Pulmonary artery endothelial cell (primary cell): ENCODE measurements at regions not wholly inside any gene's neighbourhood (a gene's known extent, or its start where the extent isn't known, plus 50 kb on each side); places are given as distances from the start of the nearest gene placed in this dataset.
"Not testable (repeated sequence)": the region's sequence is repeated elsewhere in the genome, so short reads cannot be mapped to it uniquely, and the experiment has no call there.

Experiments used
- DNase-seq: peaks from one replicate; pipeline ENCODE4 v3.0.0-alpha.2; 2011; ENCODE audit warnings: low read depth, low spot score

DNA sequence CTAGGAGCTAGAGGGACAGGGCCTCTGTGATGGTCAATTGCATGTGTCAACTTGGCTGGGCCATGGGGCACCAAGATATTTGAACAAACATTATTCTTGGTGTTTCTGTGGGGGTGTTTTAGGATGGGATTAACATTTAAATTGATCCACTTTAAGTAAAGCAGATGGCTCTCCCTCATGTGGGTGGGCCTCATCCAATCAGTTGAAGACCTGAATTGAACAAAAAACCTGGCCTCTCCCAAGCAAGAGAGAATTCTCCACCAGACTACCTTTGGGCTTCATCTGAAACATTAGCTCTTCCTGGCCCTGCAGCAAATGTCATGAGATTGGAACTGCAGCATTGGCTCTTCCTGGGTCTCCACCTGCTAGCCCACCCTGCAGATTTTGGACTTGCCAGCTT, 207.1 kb upstream of the ATP6AP2 start:
- DNase-seq, result no peak

- no peak for DNase-seq
Observed at GRCh38 chrX:40373025-40373424, 207.7 kb upstream of the ATP6AP2 start.

- no peak for DNase-seq
Observed at GRCh38 chrX:40371376-40371775, 209.4 kb upstream of the ATP6AP2 start.

DNA sequence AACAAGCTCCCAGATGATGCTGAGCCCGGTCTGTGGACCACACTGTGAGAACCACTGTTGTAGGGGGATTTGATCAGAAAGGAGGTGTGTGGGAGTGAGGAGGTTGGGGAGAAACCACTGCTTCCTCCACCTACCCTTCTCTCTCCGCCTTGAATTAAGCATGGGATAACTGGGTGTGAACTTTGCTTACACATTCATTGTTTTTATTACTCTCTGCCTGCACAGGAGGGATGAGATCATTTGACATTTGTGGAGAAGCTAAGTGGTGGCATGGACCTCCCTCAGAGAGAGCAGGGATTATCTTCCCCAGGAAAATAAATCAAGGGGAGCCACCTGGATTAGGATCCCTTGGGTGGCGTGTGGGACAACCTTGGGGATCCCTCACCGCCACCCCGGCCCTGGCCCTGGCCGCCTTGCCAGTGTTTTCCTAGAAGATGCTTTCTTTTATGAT, 212.1 kb upstream of the ATP6AP2 start:
- DNase-seq, result no peak

DNA sequence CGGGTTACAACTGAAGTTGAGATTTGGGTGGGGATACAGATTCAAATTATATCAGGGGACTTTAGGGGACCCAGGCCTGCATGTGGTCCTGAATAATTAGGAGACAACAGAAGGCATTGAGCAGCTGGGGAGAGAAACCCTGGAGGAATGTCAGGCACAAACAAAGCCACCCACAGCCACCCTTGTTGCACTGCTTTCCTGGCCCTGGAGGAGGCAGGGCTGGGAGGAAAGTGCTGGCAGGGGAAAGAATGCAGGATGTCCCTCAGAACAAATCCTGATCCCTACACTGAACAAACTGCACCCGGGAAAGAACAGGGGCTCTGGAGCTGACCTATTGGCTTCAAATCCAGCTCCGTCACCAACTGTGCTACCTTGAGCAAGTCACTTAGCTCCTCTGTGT, 214.1 kb upstream of the ATP6AP2 start:
- no peak for DNase-seq

DNA sequence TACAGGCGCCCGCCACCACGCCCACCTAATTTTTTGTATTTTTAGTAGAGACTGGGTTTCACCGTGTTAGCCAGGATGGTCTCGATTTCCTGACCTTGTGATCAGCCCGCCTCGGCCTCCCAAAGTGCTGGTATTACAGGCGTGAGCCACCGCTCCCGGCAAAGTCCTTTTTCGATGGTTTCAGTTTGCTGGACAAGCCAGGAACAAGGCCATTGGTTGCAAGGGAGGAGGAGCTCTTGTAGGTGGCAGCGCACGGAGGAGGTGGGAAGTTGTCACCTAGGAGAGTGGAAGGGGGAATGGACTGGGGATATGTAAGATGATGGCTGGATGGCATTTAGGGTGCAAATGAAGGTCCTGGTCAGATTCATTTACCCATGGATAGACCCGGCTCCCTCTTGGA, 218.5 kb upstream of the ATP6AP2 start:
- not testable (repeated sequence) for DNase-seq

GRCh38 chrX:40360557-40360956, 220.2 kb upstream of the ATP6AP2 start:
- no peak for DNase-seq

- no peak for DNase-seq
Observed at GRCh38 chrX:40359593-40359992, 221.2 kb upstream of the ATP6AP2 start.

DNA sequence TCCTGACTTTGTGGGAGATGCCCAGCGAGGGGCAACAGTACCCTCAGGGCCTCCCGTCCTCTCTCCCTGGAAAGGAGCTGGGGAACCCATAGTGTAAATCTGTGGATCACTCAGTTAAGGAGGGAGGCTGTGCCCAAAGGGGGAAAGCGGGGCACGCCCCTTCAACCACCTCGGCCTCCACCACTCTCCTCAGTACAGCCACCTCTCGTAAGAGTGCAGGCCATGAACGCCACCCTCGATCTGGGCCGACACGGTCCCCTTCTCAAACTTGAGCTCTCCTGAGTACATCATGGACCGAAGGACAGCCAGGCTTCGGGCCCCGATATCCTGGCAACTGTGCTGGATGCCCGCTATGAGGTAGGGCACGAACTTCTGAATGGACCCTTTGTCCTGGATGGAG, 221.8 kb upstream of the ATP6AP2 start:
- no peak for DNase-seq

- DNase-seq, result no peak
Observed at GRCh38 chrX:40349251-40349650, 231.5 kb upstream of the ATP6AP2 start.

DNA sequence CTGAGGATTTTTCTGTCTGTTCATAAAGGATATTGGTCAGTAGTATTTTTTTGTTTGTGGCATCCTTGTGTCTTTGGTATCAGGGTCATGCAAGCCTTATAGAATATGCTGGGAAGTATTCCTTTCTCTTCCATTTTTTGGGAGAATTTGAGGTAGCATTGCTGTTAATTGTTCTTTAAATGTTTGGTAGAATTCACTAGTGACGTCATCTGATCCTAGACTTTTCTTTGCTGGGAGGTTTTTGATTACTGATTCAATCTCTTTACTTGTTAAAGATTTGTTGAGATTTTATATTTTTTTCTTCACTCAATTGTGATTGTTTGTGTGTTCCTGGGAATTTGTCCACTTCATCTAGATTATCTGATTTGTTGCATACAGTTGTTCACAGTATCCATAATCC, 234.4 kb upstream of the ATP6AP2 start:
- no peak for DNase-seq

- DNase-seq, result no peak
Observed at GRCh38 chrX:40343319-40343718, 237.5 kb upstream of the ATP6AP2 start.

- no peak for DNase-seq
Observed at GRCh38 chrX:40340116-40340515, 240.7 kb upstream of the ATP6AP2 start.

DNA sequence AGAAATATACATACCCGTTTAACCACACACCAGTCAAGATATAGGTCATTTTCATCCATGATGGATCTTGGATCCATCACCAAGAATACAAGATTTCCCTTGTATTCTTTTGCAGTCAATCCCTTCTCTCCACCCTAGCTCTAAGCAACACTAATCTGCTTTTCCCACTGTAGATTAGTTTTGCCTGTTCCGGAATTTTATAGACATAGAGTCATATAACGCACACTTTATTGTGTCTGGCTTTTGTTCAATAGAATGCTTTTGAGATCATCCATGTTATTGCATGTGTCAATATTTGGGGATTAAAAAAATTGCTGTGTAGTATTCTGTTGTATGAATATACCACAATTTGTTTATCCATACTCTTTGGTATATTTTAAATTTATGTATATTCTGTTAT, 235.6 kb upstream of the BCOR start:
- DNase-seq, result no peak

DNA sequence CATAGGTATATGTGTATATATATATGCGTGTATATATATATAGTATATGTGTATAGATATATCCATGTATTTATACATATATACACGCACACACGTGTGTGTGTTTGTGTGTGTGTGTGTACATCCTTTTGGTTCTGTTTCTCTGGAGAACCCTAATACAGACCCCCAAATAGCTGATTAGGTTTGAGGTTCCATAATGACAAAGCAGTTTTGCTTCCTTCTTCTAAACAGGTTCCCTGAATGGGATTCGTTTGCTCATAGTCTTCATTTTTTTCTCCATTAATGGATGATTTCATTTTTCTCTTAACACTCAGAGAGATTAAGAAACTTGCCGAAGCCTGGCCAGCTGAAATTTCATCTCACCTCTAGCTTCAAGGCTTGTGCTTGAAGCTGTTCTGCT, 234.0 kb upstream of the BCOR start:
- no peak for DNase-seq

DNA sequence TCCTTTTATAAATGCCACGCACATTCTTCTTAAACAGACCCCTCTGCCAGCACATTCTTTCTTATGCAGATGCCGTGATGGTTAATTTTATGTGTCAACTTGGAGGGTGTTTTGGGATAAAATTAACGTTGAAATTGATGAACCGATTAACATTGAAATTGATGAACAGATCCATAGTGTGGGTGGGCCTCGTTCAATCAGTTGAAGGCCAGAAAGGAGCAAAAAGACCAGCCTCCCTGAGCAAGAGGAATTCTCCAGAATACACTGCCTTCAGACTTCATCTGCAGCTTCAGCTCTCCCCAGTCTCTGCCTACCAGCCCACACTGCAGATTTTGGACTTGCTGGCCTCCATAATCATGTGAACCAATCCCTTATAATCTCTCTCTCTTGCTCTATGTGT, 233.6 kb upstream of the BCOR start:
- no peak for DNase-seq

DNA sequence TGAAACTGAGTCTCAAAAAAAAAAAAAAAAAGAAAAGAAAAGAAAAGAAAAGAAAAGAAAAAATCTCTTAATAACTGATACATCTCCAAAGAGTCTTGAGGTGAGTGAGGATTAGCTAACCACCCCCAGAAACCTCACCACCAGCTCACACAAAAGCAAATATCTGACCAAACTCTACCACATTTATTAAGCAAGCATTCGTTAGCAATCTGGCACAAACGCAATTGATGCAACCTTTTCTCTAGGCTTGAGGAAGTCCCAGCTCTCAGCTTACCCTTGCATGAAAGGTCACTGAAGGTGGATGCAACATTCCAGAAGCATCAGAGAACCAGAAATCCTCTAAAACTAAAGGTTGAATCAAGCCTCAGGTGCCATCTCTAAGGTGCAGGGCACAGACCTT, 231.9 kb upstream of the BCOR start:
- no peak for DNase-seq

- no peak for DNase-seq
Observed at GRCh38 chrX:40327085-40327484, 229.3 kb upstream of the BCOR start.

GRCh38 chrX:40326186-40326965, 228.6 kb upstream of the BCOR start:
- DNase-seq, result no peak

GRCh38 chrX:40325161-40325560, 227.4 kb upstream of the BCOR start:
- no peak for DNase-seq

- no peak for DNase-seq
Observed at GRCh38 chrX:40323977-40324376, 226.2 kb upstream of the BCOR start.

DNA sequence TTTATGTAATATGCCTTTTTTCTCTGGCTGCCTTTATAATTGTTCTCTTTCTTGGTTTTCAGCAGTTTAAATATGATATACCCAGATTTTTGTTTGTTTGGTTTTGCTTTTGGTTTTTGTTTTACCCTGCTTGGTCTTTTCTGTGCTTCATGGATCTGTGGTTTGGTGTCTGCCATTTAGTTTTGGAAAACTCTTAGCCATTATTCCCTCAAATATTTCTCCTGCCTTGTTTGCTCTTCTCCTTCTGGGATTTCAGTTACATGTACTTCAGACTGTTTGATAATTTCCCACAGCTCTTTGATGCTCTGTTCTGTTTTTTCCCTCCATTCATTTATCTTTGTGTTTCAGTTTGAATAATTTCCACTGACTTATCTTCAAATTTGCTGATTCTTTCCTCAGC, 223.1 kb upstream of the BCOR start:
- DNase-seq, result no peak

DNA sequence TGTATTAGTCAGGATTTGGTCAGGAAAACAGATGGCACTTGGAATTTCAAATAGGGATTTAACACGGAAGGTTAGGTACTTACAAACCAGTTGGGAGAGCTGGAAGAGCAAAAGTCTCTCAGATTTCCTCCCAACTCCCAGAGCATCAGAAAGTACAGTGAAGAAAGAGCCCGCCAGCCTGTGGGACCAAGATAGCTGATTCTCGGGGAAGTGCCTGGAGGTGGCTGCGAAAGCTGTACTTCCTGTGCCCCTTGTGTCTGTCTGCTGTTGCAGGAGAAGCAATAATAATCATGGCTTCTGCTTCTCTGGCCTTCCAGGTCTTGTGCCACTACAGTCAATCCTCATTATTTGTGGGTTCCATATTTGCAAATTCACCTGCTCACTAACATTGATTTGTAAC, 221.0 kb upstream of the BCOR start:
- no peak for DNase-seq

DNA sequence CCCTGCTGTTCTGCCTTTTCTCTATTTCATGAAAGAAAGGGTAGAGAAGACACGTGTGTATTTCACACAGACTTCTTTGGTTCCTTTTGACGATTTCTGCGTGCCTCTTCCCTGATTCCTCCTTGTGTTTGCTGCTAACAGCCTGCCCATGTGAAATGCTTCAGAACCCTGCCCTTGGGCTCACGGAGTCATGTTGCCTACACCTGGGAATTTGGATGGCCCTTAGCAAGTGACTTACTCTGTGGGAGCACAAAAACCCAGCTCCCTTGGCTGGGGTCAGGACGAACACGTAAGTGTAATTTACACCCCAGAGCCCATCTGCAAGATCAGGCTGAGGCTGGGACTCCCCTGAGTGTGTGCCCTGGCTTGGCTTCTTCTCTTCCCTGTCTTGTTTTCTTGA, 220.3 kb upstream of the BCOR start:
- no peak for DNase-seq
